NCI-H82 treated with DMSO at 0.1 percent for 48 hours (cell line): ENCODE measurements at regions not wholly inside any gene's neighbourhood (a gene's known extent, or its start where the extent isn't known, plus 50 kb on each side); places are given as distances from the start of the nearest gene placed in this dataset.
"Not testable (repeated sequence)": the region's sequence is repeated elsewhere in the genome, so short reads cannot be mapped to it uniquely, and the experiment has no call there.

Source experiments
- DNase-seq: peaks from one replicate; lab custom pipeline; 2025; ENCODE audit not compliant: unreplicated experiment; lab: John Stamatoyannopoulos, UW

DNA sequence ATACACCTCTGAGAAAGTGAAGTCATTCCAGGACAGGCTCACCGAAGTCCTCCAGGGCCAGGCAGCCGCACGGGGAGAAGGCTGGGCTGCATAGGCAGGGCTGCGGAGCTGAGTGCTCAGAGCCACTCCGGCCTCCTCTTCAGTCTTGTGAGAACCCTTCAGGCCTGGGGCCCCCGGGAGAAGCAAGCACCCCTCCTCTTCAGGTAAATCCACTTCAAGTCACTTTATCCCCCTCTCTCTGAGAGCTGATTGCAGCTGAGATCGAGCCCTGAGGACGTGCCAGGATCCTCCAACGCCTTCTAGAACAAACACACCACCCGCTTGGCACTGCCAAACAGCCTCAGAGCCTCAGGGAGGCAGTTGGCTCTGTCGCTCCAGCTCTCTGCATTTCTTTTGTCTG is 1526.3 kb downstream of the BRD1 start:
- no peak for DNase-seq

- no peak for DNase-seq
Measured at GRCh38 chr22:48300877-48301276, 1526.8 kb downstream of the BRD1 start.

- DNase-seq = no peak
Measured at GRCh38 chr22:48299801-48300200, 1527.9 kb downstream of the BRD1 start.

DNA sequence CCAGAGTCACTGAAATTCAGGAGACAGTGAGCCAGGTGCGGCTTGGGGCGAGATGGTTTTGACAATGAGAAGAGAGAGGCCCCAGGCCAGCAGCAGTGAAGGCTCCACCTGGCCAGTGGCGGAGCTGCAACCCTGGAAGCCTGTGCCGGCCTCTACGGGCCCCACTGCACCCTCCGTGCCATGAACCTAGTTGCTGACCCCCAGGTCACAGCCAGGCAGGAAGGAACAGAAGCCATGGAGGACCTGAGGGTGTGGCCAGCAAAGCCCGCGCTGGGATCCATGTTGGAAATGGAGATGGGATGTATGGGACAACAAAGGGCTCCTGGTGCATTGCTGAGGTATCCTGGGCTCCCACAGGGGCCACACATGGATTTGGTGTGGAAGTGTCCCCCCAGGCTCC is 1528.5 kb downstream of the BRD1 start:
- no peak for DNase-seq

DNA sequence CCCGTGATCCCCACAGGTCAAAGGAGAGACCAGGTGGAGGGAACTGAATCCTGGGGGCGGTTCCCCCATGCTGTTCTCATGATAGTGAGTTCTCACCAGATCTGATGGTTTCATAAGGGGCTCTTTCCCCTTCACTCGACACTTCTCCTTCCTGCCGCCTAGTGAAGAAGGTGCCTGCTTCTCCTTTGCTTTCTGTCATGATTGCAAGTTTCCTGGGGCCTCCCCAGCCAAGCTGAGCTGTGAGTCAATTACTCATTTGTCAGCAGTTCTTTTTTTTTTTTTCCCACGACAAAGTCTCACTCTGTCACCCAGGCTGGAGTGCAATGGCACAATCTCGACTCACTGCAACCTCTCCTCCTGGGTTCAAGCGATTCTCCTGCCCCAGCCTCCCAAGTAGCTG is 1530.4 kb downstream of the BRD1 start:
- DNase-seq = no peak

- not testable (repeated sequence) for DNase-seq
Measured at GRCh38 chr22:48289954-48290353, 1527.5 kb downstream of the TBC1D22A start.

GRCh38 chr22:48288376-48288940 is 1526.0 kb downstream of the TBC1D22A start:
- DNase-seq = no peak

GRCh38 chr22:48287031-48287430 is 1524.6 kb downstream of the TBC1D22A start:
- no peak for DNase-seq

GRCh38 chr22:48284671-48285070 is 1522.2 kb downstream of the TBC1D22A start:
- no peak for DNase-seq

DNA sequence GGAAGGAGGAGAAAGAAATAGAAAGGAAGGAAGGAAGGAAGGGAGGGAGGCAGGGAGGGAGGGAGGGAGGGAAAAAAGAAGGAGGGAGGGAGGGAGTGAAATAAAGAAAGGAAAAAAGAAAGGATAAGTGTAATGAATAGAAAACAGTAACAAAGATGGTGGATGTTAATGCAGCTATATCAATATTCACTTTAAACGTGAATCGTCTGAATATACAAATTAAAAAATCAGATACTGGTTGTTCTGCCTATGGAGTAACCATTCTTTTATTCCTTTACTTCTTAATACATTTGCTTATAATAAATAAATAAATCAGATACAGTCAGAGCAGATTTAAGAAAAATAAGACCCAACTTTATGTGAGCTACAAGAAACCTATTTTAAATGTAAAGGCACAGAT is 1520.4 kb downstream of the TBC1D22A start:
- no peak for DNase-seq

- DNase-seq = no peak
Measured at GRCh38 chr22:48279461-48279756, 1517.0 kb downstream of the TBC1D22A start.

GRCh38 chr22:48278620-48279460 is 1516.4 kb downstream of the TBC1D22A start:
- DNase-seq = no peak

GRCh38 chr22:48277868-48278581 is 1515.6 kb downstream of the TBC1D22A start:
- DNase-seq = no peak

- no peak for DNase-seq
Measured at GRCh38 chr22:48276994-48277867, 1514.8 kb downstream of the TBC1D22A start.

DNA sequence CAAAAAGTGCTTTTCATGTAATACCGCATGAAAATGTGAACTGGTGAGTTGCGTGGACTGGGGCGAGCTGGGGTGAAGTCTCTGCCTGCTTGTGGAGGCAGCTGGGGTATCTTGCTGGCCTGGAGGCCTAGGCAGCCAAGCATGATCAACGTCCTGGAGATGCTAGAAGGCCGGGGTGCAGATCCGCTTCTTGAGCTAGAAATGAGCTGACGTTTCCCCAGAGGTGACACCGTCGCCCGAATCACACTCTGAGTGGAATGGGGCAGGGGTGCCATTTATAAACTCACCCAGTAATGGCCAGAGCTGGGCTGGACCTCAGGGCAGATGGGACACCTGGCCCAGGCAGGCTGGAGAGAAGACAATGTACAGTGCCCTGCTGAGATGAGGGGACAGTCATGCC is 1513.0 kb downstream of the TBC1D22A start:
- no peak for DNase-seq

GRCh38 chr22:48270731-48271130 is 1508.3 kb downstream of the TBC1D22A start:
- no peak for DNase-seq

DNA sequence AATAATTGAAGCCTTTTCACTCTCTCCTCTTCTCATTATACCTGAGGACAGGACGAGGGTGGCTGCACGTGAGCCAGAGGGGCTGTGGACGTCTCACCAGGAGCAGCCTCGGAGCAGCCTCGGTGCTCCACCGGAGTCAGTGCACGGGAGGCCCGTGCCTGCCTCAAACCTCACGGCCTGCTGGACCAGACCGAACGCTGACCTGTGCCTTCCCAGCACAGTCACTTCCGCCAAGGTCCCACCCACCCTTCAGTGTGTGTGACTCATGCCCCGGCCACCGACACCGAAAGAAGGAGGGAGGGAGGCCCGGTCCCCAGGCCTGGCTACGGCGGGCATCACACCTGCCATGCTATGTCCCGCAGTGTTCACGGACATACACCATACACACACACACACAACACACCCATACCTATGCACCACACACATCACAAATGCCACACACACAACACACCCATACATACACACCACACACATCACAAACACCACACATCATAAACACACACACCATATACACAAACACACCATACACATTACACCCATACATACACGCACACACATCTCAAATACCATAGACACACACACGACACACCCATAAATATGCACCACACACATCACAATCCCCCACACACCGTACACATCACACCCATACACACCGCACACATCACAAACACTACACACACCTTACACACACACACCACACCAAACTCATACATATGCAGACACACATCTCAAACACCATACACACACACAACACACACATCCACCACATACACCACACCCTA is 1506.5 kb downstream of the TBC1D22A start:
- no peak for DNase-seq

- DNase-seq = no peak
Measured at GRCh38 chr22:48268293-48268692, 1505.8 kb downstream of the TBC1D22A start.

DNA sequence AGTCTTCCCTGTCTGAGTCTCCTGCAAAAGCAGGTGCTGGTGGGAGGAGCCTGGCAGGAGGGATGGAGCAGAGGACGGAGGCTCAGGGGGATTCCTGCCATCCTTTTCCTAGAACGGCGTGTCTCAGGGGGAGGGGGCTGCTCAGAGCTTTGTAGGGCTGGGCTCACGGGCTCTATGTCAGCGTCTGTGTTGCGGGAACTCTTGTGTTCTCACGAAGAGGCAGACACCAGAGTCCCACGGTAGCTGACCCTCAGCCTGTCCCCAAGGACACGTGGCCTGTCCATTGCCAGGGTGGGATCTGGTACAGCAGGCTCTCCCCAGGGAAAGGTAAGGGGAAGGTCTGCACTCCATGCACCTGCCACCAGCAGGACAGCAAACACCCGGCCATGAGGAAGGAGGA is 1505.2 kb downstream of the TBC1D22A start:
- DNase-seq = no peak

DNA sequence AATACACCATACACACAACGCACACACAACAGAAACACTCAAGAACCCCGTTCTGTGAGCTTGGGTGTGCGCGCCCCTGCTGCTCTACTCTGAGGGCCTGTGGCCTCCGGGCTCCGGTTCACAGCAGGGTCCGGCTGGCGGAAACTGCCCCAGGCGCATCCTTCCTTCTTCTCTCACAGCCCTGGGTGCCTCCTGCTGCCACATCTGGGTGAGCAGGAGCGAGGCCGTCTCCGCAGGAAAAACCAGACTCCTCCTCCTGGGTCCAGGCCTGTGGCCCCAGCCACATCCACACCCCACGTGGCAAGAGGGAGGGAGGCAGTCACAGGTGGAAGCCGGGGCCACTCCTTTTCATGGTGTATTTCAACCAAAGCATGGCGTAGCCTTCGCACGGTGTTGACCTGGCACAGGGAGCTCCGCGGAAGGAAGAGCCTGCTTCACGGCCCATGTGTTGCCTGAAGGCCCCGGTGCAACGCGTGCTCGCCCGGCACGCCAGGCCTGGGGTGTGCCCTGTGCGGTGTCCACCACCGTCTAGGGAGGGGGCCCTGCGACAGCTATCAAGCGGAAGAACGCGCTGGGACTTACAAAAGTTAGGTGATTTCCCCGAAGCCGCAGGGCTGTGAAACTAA is 1502.7 kb downstream of the TBC1D22A start:
- DNase-seq = no peak
